Stimulated activated CD4-positive, alpha-beta T cell treated with anti-CD3 and anti-CD28 coated beads, Interleukin-12 subunit alpha, Interleukin-12 subunit beta, amount 100 ng/mL, for 24 hours (primary cell): ENCODE measurements at regions not wholly inside any gene's neighbourhood (a gene's known extent, or its start where the extent isn't known, plus 50 kb on each side); places are given as distances from the start of the nearest gene placed in this dataset.

Experiments used
- DNase-seq, 2 experiments: peaks; one replicate each; pipeline ENCODE4 v3.0.0-alpha.2; 2020; ENCODE audit warnings: low read depth in 2 of 2

DNA sequence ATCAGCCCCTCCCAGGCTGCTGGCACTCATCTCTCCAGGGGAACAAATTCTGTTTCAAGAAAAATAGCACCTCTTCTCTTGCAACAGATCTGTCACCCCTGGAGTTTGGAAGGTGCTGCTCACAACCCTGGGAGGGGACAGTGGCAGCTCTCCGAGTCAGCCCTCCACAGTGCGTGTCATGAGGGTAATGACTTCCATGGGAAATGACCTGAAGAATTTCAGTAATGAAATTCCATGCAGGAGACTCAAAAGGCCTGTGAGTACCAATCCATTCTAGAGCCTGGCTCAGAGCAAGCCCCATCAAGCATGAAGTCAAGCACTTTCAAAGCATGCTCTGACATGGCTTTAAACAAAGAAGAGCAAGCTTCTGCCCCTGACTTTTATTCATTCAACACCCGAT lies 276.3 kb upstream of the PARD3B start:
- DNase-seq = no peak

DNA sequence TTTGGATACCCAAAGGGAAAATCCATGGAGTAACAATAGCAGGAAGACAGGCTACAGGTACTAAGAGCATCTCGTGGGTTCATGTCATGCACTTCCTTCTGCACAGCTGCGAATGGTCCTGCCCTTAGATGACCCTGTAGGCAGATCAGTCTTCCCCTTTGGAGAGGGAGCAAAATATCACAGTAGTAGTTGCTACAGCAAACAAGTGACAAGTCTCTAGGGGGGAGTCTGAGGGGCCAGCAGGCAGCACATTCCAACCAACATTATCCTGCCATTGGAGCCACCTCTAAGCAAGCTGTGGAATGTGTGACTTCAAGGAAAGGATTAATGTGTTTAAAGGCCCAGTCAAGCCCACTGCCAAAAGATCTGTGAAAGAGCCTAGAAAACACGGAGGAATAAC lies 273.2 kb upstream of the PARD3B start:
- DNase-seq = no peak

DNA sequence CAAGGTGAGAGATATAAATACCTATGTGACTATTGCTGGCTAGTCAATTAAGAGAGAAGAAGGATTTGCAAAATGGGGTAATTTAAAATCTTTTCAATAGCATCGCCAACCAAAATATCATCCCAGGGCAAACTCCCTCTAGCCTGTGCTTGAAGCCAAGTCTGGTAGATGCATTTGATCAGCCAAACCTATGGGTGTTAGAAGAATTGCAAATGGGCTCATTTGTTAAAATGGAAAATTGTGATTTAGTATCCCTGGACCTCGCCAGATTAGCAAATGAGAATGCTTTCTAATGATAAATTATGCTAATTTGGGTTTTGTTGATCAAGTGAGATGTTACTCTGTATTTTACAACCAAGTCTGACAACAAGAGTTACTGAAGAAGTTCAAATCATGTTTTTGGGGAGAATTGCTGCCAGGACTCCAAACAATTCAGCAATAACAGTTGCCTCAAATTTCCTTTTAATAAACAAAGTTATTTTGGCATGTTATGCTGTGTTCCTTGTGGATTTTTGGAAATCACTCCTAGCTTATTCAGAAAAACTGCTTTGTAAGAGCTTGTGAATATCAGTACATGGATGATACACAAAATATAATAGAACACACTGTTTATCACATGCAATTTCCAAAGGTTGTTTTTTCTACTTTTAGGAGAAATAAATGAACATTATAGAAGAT lies 272.5 kb upstream of the PARD3B start:
- DNase-seq = no peak

DNA sequence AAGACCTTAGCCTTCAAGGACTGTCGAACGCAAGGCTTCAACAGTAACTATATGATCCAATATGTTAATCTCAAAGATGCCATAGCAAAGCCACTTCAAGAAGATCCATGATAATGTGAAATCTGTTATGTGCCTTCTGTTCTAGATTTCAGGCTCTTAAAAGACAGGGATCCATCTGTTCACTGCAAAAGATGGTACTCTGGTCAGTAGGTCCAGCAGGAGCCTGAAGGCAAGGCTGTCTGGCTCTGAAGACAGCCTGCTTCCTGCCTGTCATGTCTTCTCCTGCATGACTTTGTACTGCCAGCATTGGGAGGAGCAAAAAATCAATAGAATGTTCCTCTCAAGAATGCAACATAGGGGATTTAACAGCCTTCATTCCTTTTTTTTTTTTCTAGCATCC lies 270.8 kb upstream of the PARD3B start:
- DNase-seq = no peak

DNA sequence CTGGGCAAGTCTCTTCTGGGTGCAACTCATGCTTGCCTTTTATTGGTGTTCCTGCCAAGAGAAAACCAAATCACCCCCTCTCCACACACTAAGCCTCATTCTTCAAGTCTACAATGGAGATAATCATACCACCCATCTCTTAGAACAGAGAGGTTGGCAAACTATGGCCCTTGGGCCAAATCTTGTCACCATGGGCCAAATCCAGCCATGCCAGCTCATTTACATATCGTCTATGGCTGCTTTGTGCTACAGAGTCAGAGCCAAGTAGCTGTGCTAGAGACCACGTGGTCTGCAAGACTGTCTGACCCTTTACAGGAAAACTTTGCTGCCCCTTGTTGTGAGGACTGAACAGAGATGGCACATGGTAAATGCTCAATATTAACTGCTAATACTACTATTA lies 270.3 kb upstream of the PARD3B start:
- DNase-seq = no peak

DNA sequence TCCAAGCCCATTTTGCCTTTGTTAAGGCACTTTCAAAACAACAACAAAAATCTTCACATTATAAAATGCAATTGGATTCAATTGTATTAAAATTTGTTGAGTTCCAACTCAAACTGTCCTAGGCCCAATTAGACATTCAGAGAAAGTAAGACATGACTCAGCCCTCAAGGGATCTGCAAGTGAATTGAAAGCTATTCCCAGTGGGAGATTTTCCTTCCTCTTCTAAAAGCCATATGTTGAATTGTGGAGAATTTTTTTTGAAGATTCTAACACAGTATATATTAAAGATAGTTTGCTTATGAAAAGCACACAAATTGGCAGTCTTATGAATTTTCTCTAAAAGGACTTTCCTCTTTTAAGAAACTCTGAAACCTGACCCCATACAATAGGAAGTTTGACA lies 268.0 kb upstream of the PARD3B start:
- no peak for DNase-seq

DNA sequence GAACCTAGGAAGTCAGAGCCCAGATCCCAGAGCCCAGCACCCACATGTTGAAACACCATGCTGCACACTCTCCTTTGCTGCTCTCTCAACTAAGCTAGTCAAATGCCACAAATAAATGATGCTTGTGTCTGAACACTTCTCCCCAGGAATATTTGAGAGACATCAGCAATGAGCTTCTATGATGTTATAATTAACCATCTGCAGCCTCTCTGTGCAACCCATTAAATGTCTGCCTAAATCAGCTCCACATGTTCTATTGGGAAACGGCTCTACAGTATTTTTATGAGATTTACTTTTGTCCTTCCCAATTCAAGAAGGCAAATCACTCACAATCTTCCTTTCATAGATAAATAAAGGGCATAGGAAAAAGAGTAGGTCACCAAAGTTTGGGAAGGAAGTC lies 266.8 kb upstream of the PARD3B start:
- DNase-seq = no peak

DNA sequence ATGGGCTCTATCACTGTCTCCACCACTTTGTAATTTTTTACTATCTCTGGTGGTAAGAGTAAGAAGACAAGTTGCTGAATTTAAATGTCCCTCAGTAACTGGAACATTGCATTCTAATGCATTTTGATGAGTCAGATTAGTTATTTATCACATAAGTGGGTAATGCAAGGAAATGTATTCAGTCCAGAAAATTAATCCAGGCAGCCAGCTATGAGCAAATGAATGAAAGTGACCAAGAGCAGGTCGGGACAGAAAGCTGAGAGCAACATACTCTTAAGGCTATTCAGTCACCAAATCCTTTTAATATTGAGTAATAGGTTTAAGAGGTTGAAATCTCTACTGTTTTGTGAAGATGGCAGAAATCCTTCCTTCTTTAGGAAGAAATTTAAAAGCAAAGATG lies 265.5 kb upstream of the PARD3B start:
- no peak for DNase-seq

DNA sequence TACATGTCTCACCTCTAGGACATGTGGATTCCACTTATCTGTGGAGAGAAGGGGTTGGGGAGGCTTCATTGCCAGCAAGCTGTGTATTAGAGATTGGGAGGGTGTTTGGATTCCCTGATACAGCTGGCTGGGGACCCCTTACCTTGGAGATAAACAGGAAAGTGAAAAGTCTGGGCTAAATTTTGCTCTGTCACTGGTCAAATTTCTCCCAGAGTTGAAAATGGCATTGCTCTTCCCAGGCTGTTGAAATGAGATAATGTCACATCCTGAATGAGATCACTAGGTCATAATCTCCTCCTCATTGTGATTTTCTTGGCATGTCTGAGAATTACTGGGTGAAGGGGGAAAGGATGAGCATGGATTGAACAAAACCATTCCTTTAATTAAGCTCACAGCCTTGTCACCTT lies 265.0 kb upstream of the PARD3B start:
- DNase-seq = no peak

DNA sequence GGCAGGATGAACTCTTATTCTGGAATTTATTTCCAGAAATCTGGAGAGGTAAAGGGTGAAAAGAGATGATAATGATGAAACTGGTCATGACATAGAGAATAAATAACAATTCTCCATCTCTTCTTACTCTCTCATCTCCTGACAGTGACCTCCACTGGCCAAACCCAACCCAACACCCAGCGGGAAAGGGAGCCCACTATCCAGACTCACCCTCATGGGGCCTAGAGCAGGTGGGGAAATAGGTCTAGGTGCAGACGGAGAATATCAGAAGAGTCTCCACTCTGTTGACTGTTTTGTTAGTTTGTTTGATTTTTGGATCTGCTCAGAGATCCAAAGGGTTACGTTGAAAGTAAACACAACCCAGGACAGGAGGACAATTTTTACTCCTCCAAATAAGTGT lies 263.2 kb upstream of the PARD3B start:
- no peak for DNase-seq

DNA sequence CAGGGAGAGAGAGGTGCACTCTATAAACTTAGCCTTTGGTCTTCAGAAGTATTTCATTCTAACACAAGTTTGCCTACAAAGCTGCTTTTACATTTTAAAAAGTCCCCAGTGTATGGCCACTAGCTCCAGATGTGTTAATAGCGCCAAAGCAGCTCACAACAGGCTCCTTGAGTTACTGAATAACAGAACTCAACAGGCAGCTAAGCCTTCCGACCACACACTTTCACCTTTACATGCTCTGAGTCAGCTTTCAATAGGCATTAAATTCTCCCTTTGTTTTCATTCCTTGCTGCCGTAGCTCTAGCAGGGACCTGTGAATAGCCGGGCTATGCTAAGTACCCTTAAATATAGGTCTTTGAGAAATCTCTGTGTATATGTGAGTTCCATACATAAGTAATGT lies 262.8 kb upstream of the PARD3B start:
- no peak for DNase-seq

DNA sequence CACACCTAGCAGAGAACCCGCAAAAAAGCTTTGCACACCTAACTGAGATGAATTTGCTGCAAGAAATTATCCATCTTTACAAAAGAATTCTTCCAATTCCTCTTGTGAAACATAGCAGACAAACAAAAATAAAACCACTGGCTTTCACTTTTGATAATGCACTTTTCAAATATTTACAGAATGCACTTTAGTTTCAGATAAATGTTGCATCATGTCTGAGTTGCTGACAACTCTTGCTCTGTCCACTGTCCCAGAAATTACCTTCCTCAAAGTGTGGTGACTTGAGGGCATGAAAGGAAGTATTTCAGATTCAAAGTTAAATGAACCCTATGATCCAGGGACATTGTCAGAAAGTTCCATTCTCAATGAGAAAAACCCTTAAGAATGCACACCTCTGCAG lies 256.2 kb upstream of the PARD3B start:
- no peak for DNase-seq

DNA sequence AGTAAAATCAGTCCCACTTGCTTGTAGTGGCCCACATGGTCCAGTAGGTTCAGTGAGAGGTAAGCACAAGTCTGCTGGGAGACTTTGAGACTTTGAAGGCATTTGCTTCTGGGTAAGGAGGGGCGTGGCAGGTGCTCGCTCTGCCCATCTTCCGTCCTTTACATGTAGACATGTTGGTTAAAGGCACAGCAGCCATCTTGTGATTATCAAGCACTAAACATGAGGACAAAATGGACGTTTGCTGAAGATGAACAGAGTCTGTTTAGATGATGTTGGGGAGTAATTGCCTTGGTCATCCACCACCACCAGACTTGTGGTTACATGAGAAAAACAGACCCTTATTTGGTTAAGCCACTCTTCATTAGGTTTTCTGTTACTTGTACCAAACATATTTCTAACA lies 252.8 kb upstream of the PARD3B start:
- no peak for DNase-seq

DNA sequence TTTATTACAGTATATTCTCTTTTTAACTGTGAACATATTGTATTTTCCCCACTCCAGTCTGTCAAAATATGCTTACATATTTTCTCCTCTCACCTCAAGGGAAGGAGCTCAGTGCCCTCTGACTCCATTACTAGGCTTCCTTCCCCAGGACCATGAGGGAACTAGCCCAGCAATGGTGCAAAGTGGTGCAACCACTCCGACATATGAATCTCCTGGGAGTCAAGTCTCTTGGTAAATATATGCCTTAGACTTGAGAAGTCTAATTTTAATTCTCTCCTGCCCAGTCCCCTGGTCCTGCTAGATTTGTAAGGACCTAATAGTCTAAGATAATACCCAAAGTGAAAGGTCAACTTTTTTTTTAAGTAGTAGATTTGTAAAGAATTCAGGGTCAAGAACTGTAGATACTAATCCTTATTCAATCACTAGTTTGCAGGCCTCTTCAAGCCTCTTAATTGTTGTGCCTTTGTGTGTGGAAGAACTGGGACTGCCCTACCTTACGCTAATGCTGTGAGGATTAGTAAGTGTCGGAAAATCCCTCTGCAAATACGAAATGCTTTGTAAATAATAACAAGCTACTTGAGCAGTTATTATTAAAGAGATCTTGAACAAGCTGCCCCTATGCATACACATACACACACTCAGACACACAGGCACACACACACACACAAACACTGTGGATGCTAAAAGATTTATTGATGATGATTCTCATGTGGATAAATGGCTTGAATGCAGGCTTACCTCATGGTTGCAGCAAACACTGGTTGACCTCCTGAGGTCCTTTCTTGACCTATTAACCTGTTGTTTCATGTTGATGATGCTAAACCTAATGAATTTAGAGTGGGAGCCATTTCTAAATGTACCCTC lies 251.2 kb upstream of the PARD3B start:
- DNase-seq = no peak

DNA sequence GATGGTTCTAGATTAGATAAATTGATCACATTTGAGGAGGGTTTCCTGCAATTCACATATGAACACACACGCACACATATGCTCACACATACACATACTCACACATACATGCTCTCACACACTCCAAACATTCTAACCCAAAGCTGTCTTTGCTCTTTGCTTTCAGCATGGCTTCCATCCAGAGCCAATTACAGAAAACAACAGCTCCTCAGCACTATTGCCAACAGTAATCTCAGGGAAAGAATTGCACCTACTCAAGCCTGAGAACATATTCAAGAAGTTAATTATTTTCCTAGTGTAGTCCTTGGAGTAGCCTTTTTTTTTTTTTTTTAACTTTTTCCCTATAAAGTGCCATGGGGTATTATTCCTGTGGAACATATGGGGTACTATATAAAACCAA lies 246.9 kb upstream of the PARD3B start:
- no peak for DNase-seq

DNA sequence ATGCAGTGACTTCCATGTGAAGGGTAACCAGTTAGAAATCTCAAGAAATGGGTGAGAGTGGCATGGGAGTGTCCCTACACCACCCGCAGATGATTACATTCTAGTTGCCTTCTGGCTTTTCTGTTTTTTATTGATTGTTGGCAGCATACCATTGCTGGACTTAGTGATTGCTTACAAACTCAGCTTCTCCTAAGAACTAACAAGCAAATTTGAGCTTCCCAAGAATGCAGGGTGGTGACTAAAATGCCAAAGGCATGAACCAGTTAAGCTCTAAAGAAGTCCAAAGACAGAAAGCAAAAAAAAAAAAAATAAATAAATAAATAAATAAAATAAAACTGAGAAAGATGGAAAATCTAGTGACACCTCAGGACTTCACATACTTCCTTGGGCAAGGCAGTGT lies 245.5 kb upstream of the PARD3B start:
- DNase-seq = no peak

DNA sequence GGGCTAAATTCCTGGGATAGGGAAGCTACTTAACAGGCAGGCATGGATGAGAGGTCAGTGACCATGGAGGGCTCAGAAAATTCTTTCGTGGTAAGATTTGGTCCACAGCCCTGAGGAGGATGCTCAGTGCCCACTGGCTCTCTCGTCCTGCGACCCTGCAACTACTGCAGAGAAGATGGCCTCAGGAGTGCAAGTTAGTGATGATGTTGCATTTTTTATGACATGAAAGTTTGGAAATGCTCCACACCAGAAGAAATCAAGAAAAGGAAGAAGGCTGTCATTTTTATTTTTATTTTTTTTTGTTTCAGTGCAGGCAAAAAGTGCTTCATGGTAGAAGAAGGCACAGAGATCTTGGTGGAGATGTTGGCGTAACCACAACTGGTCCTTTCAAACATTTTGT lies 238.6 kb upstream of the PARD3B start:
- no peak for DNase-seq

DNA sequence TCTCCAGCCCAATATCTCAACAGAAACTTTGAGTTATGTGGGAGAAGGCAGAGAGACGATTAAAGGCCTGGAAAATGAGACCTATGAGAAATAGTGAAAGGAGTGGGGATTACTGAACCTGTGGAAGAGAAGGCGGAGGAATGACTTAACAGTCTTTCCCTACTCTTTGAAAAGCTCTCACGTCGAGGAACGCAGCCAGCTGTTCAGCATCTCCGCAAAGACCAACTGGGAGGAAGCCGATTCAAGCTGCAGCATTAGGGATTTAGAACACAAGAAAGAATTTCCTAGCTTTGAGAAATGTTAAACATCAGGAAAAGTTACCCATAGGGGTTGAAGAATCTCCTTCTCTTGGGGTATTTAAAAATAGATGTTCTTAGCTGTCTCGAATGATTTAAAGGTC lies 233.2 kb upstream of the PARD3B start:
- no peak for DNase-seq

DNA sequence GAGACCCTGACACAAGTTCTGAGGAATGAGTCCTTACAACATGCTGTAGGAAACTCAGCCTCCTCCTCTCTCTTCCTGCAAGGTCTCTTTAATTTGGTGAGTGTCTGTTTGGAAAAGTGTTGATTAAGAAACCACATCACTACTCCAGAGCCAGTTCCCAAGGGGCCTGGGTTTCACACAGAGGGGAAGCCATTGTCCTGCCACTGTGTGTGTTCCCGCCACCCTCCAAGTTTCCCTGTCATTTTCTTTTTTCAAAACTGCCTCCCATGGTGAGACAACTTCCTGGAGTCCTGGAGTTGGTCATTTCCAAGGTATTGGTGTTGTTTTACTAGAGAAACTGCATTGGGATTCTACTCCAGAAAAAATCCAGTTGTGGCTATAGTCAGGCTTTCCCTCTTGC lies 232.0 kb upstream of the PARD3B start:
- DNase-seq = no peak

DNA sequence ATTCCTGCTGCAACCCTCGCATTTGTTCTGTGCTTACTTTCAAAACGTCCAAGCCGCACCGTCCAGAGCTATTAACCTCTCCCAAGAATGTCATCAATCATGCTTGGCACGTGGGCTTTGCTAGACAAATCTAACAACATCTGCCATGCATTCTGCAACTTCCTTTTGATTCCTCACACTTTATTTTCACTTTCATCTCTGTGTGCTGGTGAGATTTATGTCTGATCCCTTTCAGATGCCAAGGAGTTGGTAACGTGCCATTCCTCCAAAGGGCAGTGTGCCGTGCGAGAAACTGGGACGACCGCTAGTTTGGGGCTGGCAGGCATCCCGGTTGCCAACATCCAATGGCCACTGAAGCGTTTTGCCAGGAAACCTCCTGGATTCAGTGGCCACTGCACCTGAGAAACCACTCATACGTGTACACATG lies 230.0 kb upstream of the PARD3B start:
- DNase-seq = no peak

DNA sequence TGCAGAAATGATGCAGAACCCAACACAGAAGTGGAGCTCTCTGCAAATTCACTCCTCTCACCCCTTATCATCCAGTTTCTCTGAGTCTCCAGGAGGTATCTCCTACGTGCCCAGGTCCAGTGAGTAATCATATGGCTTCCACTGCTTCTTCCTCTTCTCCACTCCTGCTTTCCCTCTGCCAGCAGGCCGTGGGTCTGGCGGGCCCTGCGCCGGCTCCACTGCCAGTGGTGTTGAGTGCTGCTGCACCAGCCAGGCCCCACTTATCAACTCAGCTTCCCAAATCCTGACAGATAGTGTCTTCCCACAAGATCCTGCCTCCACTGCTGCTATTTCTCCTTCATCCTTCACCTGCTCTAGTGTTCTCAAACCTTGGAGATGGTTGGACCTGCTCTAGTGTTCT lies 227.6 kb upstream of the PARD3B start:
- DNase-seq = no peak

DNA sequence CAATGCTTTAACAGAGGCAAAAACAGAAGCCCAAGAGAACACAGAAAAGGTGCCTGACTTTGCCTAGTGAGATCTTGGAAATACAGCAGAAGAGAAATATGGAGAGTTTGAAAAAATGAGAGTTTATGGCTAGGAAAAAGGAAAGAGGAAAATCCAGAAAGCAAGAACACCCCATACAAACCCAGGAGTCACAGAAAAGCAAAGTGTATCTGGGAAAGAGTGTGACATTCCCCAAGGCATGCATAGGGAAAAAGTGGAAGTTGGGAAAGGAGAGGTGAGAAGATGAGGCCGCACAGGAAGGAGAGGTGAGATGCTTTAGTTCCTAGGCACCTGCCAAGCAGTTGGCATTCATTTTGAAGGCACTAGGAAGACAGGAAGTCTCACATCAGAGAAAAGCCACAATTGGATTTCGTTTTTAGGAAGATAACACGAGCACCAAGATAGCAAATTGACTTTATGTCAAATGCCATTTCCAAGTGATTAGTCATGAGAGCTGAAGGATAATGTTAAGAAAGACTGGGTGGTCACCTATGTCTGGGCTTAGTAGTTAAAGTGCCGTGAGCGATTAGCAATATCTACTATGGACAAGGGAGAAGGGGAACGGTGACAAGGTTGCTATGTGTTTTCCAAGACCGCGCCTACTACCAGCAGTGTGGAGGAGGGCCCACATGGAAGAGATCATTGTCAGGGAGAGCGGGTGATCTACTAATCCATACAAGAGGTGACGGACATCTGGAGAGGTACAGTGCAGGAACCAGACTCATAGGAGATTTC lies 224.1 kb upstream of the PARD3B start:
- no peak for DNase-seq
